Fibroblast of the aortic adventitia (primary cell): ENCODE measurements at regions not wholly inside any gene's neighbourhood (a gene's known extent, or its start where the extent isn't known, plus 50 kb on each side); places are given as distances from the start of the nearest gene placed in this dataset.

Experiments used
- DNase-seq: peaks from one replicate; pipeline ENCODE4 v3.0.0-alpha.2; 2010; ENCODE audit warnings: low read depth
- H3K4me3 ChIP-seq: 2 replicates; pipeline ENCODE4 v1.5.1; 2011; ENCODE audit warnings: low read depth, mild to moderate bottlenecking, control low read depth, low read length, moderate library complexity
- CTCF ChIP-seq: IDR thresholded peaks from 2 replicates; pipeline ENCODE4 v1.5.1; 2011; ENCODE audit warnings: mild to moderate bottlenecking, low read length, control low read depth, inconsistent platforms; ENCODE audit not compliant: insufficient read depth

GRCh38 chr20:57883224-57883623, 173.4 kb upstream of the PMEPA1 start:
- H3K4me3 ChIP-seq = no peak overlapping the region
- no peak for DNase-seq
- TF ChIP-seq CTCF = no peak

GRCh38 chr20:57882451-57883161, 172.8 kb upstream of the PMEPA1 start:
- no peak for TF ChIP-seq CTCF
- no peak for DNase-seq

GRCh38 chr20:57881466-57882385, 171.9 kb upstream of the PMEPA1 start:
- H3K4me3 ChIP-seq = no peak overlapping the region
- no peak for TF ChIP-seq CTCF
- no peak for DNase-seq

More at GRCh38 chr20:57882451-57883161, 172.8 kb upstream of the PMEPA1 start:
- no peak overlapping the region for H3K4me3 ChIP-seq

GRCh38 chr20:57880571-57880892, 170.7 kb upstream of the PMEPA1 start:
- TF ChIP-seq CTCF = no peak
- no peak overlapping the region for H3K4me3 ChIP-seq
- DNase-seq = no peak

GRCh38 chr20:57879779-57880570, 170.2 kb upstream of the PMEPA1 start:
- no peak for DNase-seq
- no peak for TF ChIP-seq CTCF
- H3K4me3 ChIP-seq = no peak overlapping the region

GRCh38 chr20:57879437-57879778, 169.6 kb upstream of the PMEPA1 start:
- no peak for DNase-seq
- no peak overlapping the region for H3K4me3 ChIP-seq
- no peak for TF ChIP-seq CTCF
